Colonic mucosa (tissue), 4 donors: ENCODE measurements at regions not wholly inside any gene's neighbourhood (a gene's known extent, or its start where the extent isn't known, plus 50 kb on each side); places are given as distances from the start of the nearest gene placed in this dataset.

ENCODE experiments used
- DNase-seq: peaks from one replicate; pipeline ENCODE4 v3.0.0-alpha.2; 2020
- H3K27ac ChIP-seq: fragments of 200-600 bp; one replicate; pipeline ENCODE4 v1.8.0; 2021
- H3K27me3 ChIP-seq: fragments of 200-600 bp; one replicate; pipeline ENCODE4 v1.8.0; 2021
- H3K36me3 ChIP-seq: fragments of 200-600 bp; one replicate; pipeline ENCODE4 v1.8.0; 2021
- H3K4me1 ChIP-seq: fragments of 200-600 bp; one replicate; pipeline ENCODE4 v1.8.0; 2021; ENCODE audit warnings: mild to moderate bottlenecking
- H3K4me3 ChIP-seq: fragments of 200-600 bp; one replicate; pipeline ENCODE4 v1.8.0; 2021
- H3K9ac ChIP-seq, 2 donors: one replicate each; pipeline ENCODE4 v1.7.0; 2013; ENCODE audit warnings: control low read depth in 2 of 2, low read depth in 2 of 2, low read length in 2 of 2
- H3K9me3 ChIP-seq: fragments of 200-600 bp; one replicate; pipeline ENCODE4 v1.8.0; 2021
- intact Hi-C: fragments of 100-400 bp; cut with DNase I; formaldehyde crosslinking; loops from one replicate; pipeline ENCODE4 v1.14.1; 2022
- TF ChIP-seq, protein P1 (sequence below): fragments of 200-600 bp; IDR thresholded peaks from one replicate; pipeline ENCODE4 v1.8.0; 2022; ENCODE audit warnings: antibody characterized with exemption, mild to moderate bottlenecking
- donor health status: healthy.
- donor health status: DM: no; HTN: no; CAD: no.
- donor health status: DM: no; HTN: no; CAD: no.

- TF ChIP-seq, protein P1, sequence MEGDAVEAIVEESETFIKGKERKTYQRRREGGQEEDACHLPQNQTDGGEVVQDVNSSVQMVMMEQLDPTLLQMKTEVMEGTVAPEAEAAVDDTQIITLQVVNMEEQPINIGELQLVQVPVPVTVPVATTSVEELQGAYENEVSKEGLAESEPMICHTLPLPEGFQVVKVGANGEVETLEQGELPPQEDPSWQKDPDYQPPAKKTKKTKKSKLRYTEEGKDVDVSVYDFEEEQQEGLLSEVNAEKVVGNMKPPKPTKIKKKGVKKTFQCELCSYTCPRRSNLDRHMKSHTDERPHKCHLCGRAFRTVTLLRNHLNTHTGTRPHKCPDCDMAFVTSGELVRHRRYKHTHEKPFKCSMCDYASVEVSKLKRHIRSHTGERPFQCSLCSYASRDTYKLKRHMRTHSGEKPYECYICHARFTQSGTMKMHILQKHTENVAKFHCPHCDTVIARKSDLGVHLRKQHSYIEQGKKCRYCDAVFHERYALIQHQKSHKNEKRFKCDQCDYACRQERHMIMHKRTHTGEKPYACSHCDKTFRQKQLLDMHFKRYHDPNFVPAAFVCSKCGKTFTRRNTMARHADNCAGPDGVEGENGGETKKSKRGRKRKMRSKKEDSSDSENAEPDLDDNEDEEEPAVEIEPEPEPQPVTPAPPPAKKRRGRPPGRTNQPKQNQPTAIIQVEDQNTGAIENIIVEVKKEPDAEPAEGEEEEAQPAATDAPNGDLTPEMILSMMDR: no peak
- Histone ChIP-seq H3K9ac (no peak overlapping the region), H3K4me3 (no peak overlapping the region), H3K27ac (no peak overlapping the region), H3K9me3 (no peaks in the 10 kb centered on the region), H3K36me3 (no peaks in the 10 kb centered on the region), H3K4me1 (no peaks in the 10 kb centered on the region), H3K27me3 (no peaks in the 10 kb centered on the region)
- no peak for DNase-seq
- intact Hi-C loops: no loop called here
Observed at GRCh38 chr4:171221181-171221580, 592.0 kb upstream of the GALNTL6 start.

DNA sequence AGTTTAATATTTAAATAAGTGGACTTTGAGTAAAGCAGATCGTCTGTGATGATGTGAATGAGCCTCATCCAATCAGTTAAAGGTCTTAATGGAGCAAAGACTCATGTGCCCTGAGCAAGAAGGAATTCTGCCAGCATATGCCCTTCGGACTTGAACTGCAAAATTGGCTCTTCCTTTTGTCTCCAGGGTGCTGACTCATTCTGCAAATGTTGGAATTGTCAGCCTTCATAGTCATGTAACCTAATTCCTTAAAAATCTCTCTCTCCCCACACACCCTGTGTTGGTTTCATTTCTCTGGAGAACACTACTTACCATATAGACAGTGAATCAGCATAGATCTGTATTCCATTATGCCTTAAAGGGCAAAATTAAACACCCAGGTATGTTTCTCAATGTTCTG lies 609.8 kb upstream of the GALNTL6 start:
- DNase-seq: no peak
- Histone ChIP-seq H3K27ac (no peak overlapping the region), H3K4me3 (no peak overlapping the region), H3K36me3 (no peaks in the 10 kb centered on the region), H3K9me3 (no peaks in the 10 kb centered on the region), H3K27me3 (no peaks in the 10 kb centered on the region), H3K9ac (no peak overlapping the region), H3K4me1 (no peaks in the 10 kb centered on the region)
- intact Hi-C loops: no loop called here
- TF ChIP-seq, protein P1: no peak

DNA sequence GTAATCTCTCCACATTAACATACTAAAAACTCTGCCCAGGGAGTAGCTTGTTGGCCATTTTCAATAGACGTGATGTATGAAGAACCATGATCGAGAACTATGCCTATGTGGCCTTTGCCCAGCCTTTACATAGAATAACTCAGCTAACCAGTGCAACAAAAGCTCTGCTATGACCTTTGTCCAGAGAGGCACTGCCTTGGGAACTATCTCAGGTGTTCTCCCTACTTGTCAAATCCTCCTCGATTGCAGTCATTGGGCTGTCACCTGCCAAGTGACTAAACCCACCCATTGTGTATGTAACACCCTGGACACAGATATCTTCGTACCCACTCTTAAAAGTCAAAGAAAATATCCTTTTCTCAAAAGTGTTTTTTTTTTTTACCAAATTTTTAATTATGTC lies 610.3 kb upstream of the GALNTL6 start:
- Histone ChIP-seq H3K36me3 (no peaks in the 10 kb centered on the region), H3K27me3 (no peaks in the 10 kb centered on the region), H3K4me1 (no peaks in the 10 kb centered on the region), H3K27ac (no peak overlapping the region), H3K4me3 (no peak overlapping the region), H3K9me3 (no peaks in the 10 kb centered on the region), H3K9ac (no peak overlapping the region)
- intact Hi-C loops: no loop called here
- no peak for DNase-seq
- TF ChIP-seq, protein P1: no peak

GRCh38 chr4:171186700-171187099 lies 626.5 kb upstream of the GALNTL6 start:
- Histone ChIP-seq H3K4me3 (no peak overlapping the region), H3K27ac (no peak overlapping the region), H3K36me3 (no peaks in the 10 kb centered on the region), H3K4me1 (no peaks in the 10 kb centered on the region), H3K27me3 (no peaks in the 10 kb centered on the region), H3K9me3 (no peaks in the 10 kb centered on the region), H3K9ac (no peak overlapping the region)
- DNase-seq: no peak
- TF ChIP-seq, protein P1: no peak
- intact Hi-C loops: no loop called here

DNA sequence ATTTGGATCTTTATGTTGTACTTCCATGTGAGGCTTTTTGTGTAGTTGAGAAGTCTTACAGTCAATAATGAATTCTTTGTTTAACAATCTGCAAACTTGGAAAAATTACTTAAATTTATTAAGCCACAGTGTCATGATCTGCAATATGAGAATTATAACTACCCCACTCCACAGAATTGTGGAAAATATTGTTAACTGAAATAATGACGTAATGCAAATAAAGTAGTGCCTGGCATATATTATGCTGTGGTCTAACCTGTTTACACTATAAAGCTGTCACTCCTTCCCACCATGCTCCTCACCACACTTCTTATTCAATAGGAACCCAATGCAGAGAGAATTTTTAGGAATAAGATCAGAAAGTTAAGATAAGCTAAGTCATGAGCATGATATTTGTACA lies 632.1 kb upstream of the GALNTL6 start:
- intact Hi-C loops: no loop called here
- DNase-seq: no peak

More for the DNA sequence above, 632.1 kb upstream of the GALNTL6 start:
- no peaks in the 10 kb centered on the region for H3K27me3 ChIP-seq
- no peak overlapping the region for H3K27ac ChIP-seq
- no peak overlapping the region for H3K9ac ChIP-seq
- TF ChIP-seq, protein P1: no peak
- no peaks in the 10 kb centered on the region for H3K4me1 ChIP-seq
- no peaks in the 10 kb centered on the region for H3K9me3 ChIP-seq
- H3K36me3 ChIP-seq: no peaks in the 10 kb centered on the region
- no peak overlapping the region for H3K4me3 ChIP-seq
